T-cell (primary cell): ENCODE measurements at regions not wholly inside any gene's neighbourhood (a gene's known extent, or its start where the extent isn't known, plus 50 kb on each side); places are given as distances from the start of the nearest gene placed in this dataset.
"Not testable (repeated sequence)": the region's sequence is repeated elsewhere in the genome, so short reads cannot be mapped to it uniquely, and the experiment has no call there.

Experiments
- ATAC-seq, 4 experiments: fragments of 200-7000 bp in 3 of 4; fragments of 150-1000 bp in 1 of 4; cut with Tn5 transposase; replicated peaks in 1 of 4; 1 replicate in 3 of 4; 2 replicates in 1 of 4; pipeline ENCODE4 v1.10.0; 2021; ENCODE audit warnings: moderate library complexity in 3 of 4, mild to moderate bottlenecking in 2 of 4, moderate number of reproducible peaks in 1 of 4
- CTCF ChIA-PET, 2 donors: fragments of 300-600 bp; sonication (Branson Sonifier 250); formaldehyde crosslinking; loops; one replicate each; lab custom pipeline; 2022; ENCODE audit warnings: antibody characterized with exemption in 2 of 2; lab: Charles Lee
- POLR2A ChIA-PET, 2 donors: fragments of 300-600 bp; sonication (Branson Sonifier 250); formaldehyde crosslinking; loops; one replicate each; lab custom pipeline; 2022; ENCODE audit warnings: antibody characterized with exemption in 2 of 2; lab: Charles Lee
- DNase-seq, 35 experiments: peaks; one replicate each; pipeline versions ENCODE4 v3.0.0 to v3.0.0-alpha.2; 2013 to 2023
- H3K27ac ChIP-seq: one replicate; pipeline ENCODE4 v1.5.1; 2013; ENCODE audit warnings: low read length
- H3K27me3 ChIP-seq, 2 experiments: replicated peaks in 1 of 2; 1 replicate in 1 of 2; 2 replicates in 1 of 2; pipeline versions ENCODE4 v1.6.1 to v1.7.0; 2013; ENCODE audit warnings: low read length in 1 of 2, mixed read lengths in 1 of 2; ENCODE audit not compliant: control insufficient read depth in 2 of 2, insufficient read depth in 2 of 2; ENCODE audit errors: extremely low read depth in 1 of 2
- H3K36me3 ChIP-seq, 2 donors: 1 replicate in 1 of 2; 2 replicates in 1 of 2; pipeline versions ENCODE4 v1.6.1 to v1.7.0; 2013; ENCODE audit warnings: low read length in 1 of 2; ENCODE audit not compliant: control insufficient read depth in 2 of 2, insufficient read depth in 1 of 2; ENCODE audit errors: extremely low read depth in 1 of 2
- H3K4me1 ChIP-seq, 2 experiments: 1 replicate in 1 of 2; 2 replicates in 1 of 2; pipeline versions ENCODE4 v1.6.1 to v1.7.0; 2013; ENCODE audit warnings: low read length in 2 of 2, mixed read lengths in 1 of 2; ENCODE audit not compliant: insufficient read depth in 2 of 2, control insufficient read depth in 1 of 2; ENCODE audit errors: extremely low read depth in 1 of 2
- H3K4me3 ChIP-seq, 2 donors: 1 replicate in 1 of 2; 2 replicates in 1 of 2; pipeline versions ENCODE4 v1.5.1 to v1.7.0; 2013; ENCODE audit warnings: mild to moderate bottlenecking in 2 of 2, low read length in 1 of 2, moderate library complexity in 1 of 2; ENCODE audit not compliant: control insufficient read depth in 1 of 2; ENCODE audit errors: extremely low read depth in 1 of 2
- H3K9me3 ChIP-seq: 2 replicates; pipeline ENCODE4 v1.7.0; 2013
- H3K27ac Mint-ChIP-seq, 2 donors: one replicate each; pipeline ENCODE4 v1.8.0; 2020 to 2021; ENCODE audit warnings: mild to moderate bottlenecking in 2 of 2, mixed read lengths in 2 of 2
- H3K27me3 Mint-ChIP-seq, 2 donors: one replicate each; pipeline ENCODE4 v1.8.0; 2021 to 2022; ENCODE audit warnings: mixed read lengths in 2 of 2
- H3K36me3 Mint-ChIP-seq: one replicate; pipeline ENCODE4 v1.8.0; 2021; ENCODE audit warnings: mixed read lengths
- H3K4me1 Mint-ChIP-seq, 3 donors: one replicate each; pipeline ENCODE4 v1.8.0; 2020 to 2022; ENCODE audit warnings: mixed read lengths in 3 of 3, mild to moderate bottlenecking in 1 of 3
- H3K4me3 Mint-ChIP-seq, 3 donors: one replicate each; pipeline ENCODE4 v1.8.0; 2020 to 2022; ENCODE audit warnings: mild to moderate bottlenecking in 3 of 3, mixed read lengths in 3 of 3, moderate library complexity in 3 of 3
- H3K9me3 Mint-ChIP-seq, 3 donors: one replicate each; pipeline ENCODE4 v1.8.0; 2020 to 2022; ENCODE audit warnings: mixed read lengths in 3 of 3
- WGBS: methylation state at CpG from one replicate; pipeline ENCODE4 v1.1.5; 2013; ENCODE audit warnings: missing lambda C conversion rate; ENCODE audit not compliant: insufficient coverage; 5-methylcytosine and 5-hydroxymethylcytosine counted together

GRCh38 chr2:158866082-158866481 lies 71.0 kb downstream of the DAPL1 start:
- H3K36me3 Mint-ChIP-seq, ATAC-seq, DNase-seq, POLR2A ChIA-PET, CTCF ChIA-PET, H3K9me3 ChIP-seq, H3K27ac Mint-ChIP-seq, H3K4me3 ChIP-seq, H3K9me3 Mint-ChIP-seq, H3K4me1 ChIP-seq, H3K27me3 Mint-ChIP-seq, H3K27ac ChIP-seq, H3K27me3 ChIP-seq, H3K4me1 Mint-ChIP-seq, H3K4me3 Mint-ChIP-seq, H3K36me3 ChIP-seq: not testable (repeated sequence)
- no CpG with 5 or more reads among the region's 12 CpGs for WGBS

GRCh38 chr2:158867531-158868191 lies 72.5 kb downstream of the DAPL1 start:
- H3K4me3 Mint-ChIP-seq, ATAC-seq, H3K36me3 Mint-ChIP-seq, POLR2A ChIA-PET, H3K4me3 ChIP-seq, H3K9me3 ChIP-seq, DNase-seq, H3K27me3 Mint-ChIP-seq, H3K9me3 Mint-ChIP-seq, H3K27ac ChIP-seq, H3K36me3 ChIP-seq, H3K27ac Mint-ChIP-seq, H3K27me3 ChIP-seq, H3K4me1 ChIP-seq, H3K4me1 Mint-ChIP-seq, CTCF ChIA-PET: not testable (repeated sequence)
- 87% methylated on average over 10 of the region's 18 CpGs for WGBS

GRCh38 chr2:158868386-158868785 lies 73.3 kb downstream of the DAPL1 start:
- H3K9me3 ChIP-seq, H3K27ac Mint-ChIP-seq, H3K27me3 Mint-ChIP-seq, H3K36me3 Mint-ChIP-seq, H3K27ac ChIP-seq, H3K4me1 Mint-ChIP-seq, H3K27me3 ChIP-seq, CTCF ChIA-PET, H3K4me3 Mint-ChIP-seq, POLR2A ChIA-PET, H3K9me3 Mint-ChIP-seq, H3K4me1 ChIP-seq, DNase-seq, ATAC-seq, H3K4me3 ChIP-seq, H3K36me3 ChIP-seq: not testable (repeated sequence)
- 89% methylated on average over 6 of the region's 7 CpGs for WGBS

- H3K27me3 ChIP-seq, CTCF ChIA-PET, H3K4me3 ChIP-seq, H3K4me3 Mint-ChIP-seq, DNase-seq, POLR2A ChIA-PET, H3K27ac ChIP-seq, ATAC-seq, H3K27ac Mint-ChIP-seq, H3K27me3 Mint-ChIP-seq, H3K9me3 ChIP-seq, H3K9me3 Mint-ChIP-seq, H3K36me3 Mint-ChIP-seq, H3K4me1 Mint-ChIP-seq, H3K36me3 ChIP-seq, H3K4me1 ChIP-seq: not testable (repeated sequence)
- no CpG with 5 or more reads among the region's 6 CpGs for WGBS
These were observed 74.0 kb downstream of the DAPL1 start for GRCh38 chr2:158869122-158869521.

GRCh38 chr2:158869609-158870008 lies 74.5 kb downstream of the DAPL1 start:
- ATAC-seq, H3K4me1 ChIP-seq, H3K36me3 Mint-ChIP-seq, H3K27ac ChIP-seq, H3K4me3 ChIP-seq, H3K27me3 ChIP-seq, H3K4me1 Mint-ChIP-seq, H3K27ac Mint-ChIP-seq, H3K9me3 Mint-ChIP-seq, H3K36me3 ChIP-seq, CTCF ChIA-PET, H3K4me3 Mint-ChIP-seq, H3K27me3 Mint-ChIP-seq, POLR2A ChIA-PET, DNase-seq, H3K9me3 ChIP-seq: not testable (repeated sequence)
- 88% methylated on average over 7 of the region's 11 CpGs for WGBS

DNA sequence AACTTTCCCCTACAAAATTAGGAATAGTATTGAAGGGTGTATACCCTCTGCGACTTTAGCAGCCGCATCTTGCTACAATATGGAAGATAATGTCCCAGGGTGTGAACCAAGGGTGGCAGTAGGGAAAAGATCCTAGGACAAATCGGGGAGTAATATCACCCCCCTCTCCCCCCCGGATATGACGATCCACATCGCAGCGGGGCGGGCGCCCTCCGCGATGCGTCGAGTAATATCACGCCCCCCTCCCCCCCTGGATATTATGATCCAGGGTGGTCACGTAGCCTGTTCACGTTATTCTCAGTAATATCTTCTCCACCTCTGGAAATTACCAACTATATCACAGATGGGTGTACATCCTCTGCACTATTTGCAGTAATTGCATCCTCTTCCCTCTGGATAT lies 82.9 kb downstream of the DAPL1 start:
- Mint-ChIP-seq H3K36me3 (no peaks in the 10 kb centered on the region), H3K27me3 (no peaks in the 10 kb centered on the region), H3K27ac (no peak overlapping the region), H3K9me3 (no peaks in the 10 kb centered on the region), H3K4me3 (no peak overlapping the region), H3K4me1 (no peaks in the 10 kb centered on the region)
- Histone ChIP-seq H3K4me1 (no peaks in the 10 kb centered on the region), H3K27ac (no peak overlapping the region), H3K9me3 (no peaks in the 10 kb centered on the region), H3K36me3 (no peaks in the 10 kb centered on the region), H3K27me3 (peaks cover 0 to 2% of the 10 kb centered on the region in 2 experiments), H3K4me3 (no peak overlapping the region)
- CTCF ChIA-PET: no interaction called here
- 94% methylated on average over 10 of the region's 16 CpGs for WGBS
- no peak for DNase-seq
- no peak for ATAC-seq
- POLR2A ChIA-PET: no interaction called here
